Esophagus muscularis mucosa (tissue), 4 donors: ENCODE measurements at regions not wholly inside any gene's neighbourhood (a gene's known extent, or its start where the extent isn't known, plus 50 kb on each side); places are given as distances from the start of the nearest gene placed in this dataset.

Experiments
- DNase-seq: peaks from one replicate; pipeline ENCODE4 v3.0.0-alpha.2; 2017; ENCODE audit errors: extremely low spot score
- H3K27ac ChIP-seq, 4 donors: fragments of 200-600 bp; sonication (generic); replicated peaks in 1 of 4; 1 replicate in 3 of 4; 2 replicates in 1 of 4; pipeline ENCODE4 v1.5.1; 2016 to 2019; ENCODE audit warnings: mild to moderate bottlenecking in 1 of 4
- H3K27me3 ChIP-seq, 4 donors: fragments of 200-600 bp; sonication (generic); one replicate each; pipeline versions ENCODE4 v1.5.1 to v1.6.0; 2016 to 2019
- H3K36me3 ChIP-seq, 4 donors: fragments of 200-600 bp; sonication (generic); one replicate each; pipeline ENCODE4 v1.5.1; 2016 to 2019
- H3K4me1 ChIP-seq, 4 donors: fragments of 200-600 bp; sonication (generic); one replicate each; pipeline ENCODE4 v1.5.1; 2016 to 2019
- H3K4me3 ChIP-seq, 4 donors: fragments of 200-600 bp; sonication (generic); 1 replicate in 2 of 4; 2 replicates in 2 of 4; pipeline ENCODE4 v1.5.1; 2016 to 2019; ENCODE audit warnings: mild to moderate bottlenecking in 4 of 4, moderate library complexity in 1 of 4
- H3K9me3 ChIP-seq, 4 donors: fragments of 200-600 bp; sonication (generic); 1 replicate in 3 of 4; 2 replicates in 1 of 4; pipeline ENCODE4 v1.5.1; 2016 to 2019
- EP300 ChIP-seq: sonication (generic); formaldehyde crosslinking; IDR thresholded peaks from one replicate; pipeline ENCODE4 v1.6.1; 2017; ENCODE audit warnings: antibody characterized with exemption
- POLR2A ChIP-seq: fragments of 450-650 bp; IDR thresholded peaks from one replicate; pipeline ENCODE4 v1.6.1; 2017; ENCODE audit warnings: antibody characterized with exemption, moderate library complexity, mild to moderate bottlenecking, low read depth
- POLR2AphosphoS5 ChIP-seq, 2 donors: sonication (generic); formaldehyde crosslinking; IDR thresholded peaks; one replicate each; pipeline ENCODE4 v1.6.1; 2017; ENCODE audit warnings: antibody characterized with exemption in 2 of 2
- WGBS: methylation state at CpG from one replicate; pipeline ENCODE4 v1.1.5; 2018; 5-methylcytosine and 5-hydroxymethylcytosine counted together
- intact Hi-C: fragments of 100-400 bp; cut with DNase I; formaldehyde crosslinking; loops from one replicate; pipeline ENCODE4 v1.15.1; 2023
- TF ChIP-seq, protein P1 (sequence below), 3 experiments: fragments of 200-600 bp in 2 of 3; fragments of 450-650 bp in 1 of 3; sonication (generic) in 2 of 3; IDR thresholded peaks; one replicate each; pipeline ENCODE4 v1.5.1; 2017 to 2019; ENCODE audit warnings: antibody characterized with exemption in 3 of 3, mild to moderate bottlenecking in 2 of 3, moderate library complexity in 1 of 3

DNA sequence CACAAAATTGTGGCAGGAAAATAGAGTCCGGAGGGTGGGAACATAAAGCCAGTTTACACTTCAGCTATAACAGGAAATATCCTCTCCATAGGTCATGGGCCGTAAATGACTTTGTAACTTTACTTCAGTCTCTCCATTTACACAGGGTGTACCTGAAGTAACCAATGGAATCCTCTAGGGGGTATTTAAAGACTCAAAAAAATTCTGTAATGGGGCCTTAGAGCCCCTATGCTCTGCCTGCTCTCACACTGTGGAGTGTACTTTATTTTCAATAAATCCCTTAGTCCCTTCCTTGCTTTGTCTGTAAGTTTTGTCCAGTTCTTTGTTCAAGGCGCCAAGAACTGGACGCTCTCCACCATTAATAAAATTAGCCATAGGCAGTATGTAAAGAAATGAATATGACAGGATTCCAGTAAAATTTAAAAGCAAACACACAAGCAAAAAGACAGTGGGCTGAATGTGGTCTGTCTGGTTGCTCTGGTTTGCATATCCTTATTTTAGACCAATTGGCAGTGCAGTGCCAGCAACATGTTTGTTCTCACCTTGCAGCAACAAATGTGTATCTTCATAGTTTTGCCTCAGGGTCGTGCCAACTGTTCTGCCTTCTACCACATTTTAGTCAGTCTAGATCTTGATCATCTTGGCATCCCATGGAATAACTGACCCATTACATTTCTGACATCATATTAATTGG is 801.5 kb upstream of the SPRY2 start:
- no peak overlapping the region for H3K4me3 ChIP-seq
- H3K9me3 ChIP-seq: no peaks in the 10 kb centered on the region
- TF ChIP-seq, protein P1, sequence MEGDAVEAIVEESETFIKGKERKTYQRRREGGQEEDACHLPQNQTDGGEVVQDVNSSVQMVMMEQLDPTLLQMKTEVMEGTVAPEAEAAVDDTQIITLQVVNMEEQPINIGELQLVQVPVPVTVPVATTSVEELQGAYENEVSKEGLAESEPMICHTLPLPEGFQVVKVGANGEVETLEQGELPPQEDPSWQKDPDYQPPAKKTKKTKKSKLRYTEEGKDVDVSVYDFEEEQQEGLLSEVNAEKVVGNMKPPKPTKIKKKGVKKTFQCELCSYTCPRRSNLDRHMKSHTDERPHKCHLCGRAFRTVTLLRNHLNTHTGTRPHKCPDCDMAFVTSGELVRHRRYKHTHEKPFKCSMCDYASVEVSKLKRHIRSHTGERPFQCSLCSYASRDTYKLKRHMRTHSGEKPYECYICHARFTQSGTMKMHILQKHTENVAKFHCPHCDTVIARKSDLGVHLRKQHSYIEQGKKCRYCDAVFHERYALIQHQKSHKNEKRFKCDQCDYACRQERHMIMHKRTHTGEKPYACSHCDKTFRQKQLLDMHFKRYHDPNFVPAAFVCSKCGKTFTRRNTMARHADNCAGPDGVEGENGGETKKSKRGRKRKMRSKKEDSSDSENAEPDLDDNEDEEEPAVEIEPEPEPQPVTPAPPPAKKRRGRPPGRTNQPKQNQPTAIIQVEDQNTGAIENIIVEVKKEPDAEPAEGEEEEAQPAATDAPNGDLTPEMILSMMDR (IDR thresholded peaks at IDR 0.05): no peak
- no peak for TF ChIP-seq POLR2AphosphoS5 (IDR thresholded peaks at IDR 0.05)
- no peak for TF ChIP-seq EP300
- no peak overlapping the region for H3K27ac ChIP-seq
- H3K36me3 ChIP-seq: no peaks in the 10 kb centered on the region
- 86% methylated on average over 5 of the region's 5 CpGs for whole genome bisulfite sequencing
- H3K27me3 ChIP-seq: no peaks in the 10 kb centered on the region
- intact Hi-C loops: no loop called here
- no peak for DNase-seq
- no peaks in the 10 kb centered on the region for H3K4me1 ChIP-seq

DNA sequence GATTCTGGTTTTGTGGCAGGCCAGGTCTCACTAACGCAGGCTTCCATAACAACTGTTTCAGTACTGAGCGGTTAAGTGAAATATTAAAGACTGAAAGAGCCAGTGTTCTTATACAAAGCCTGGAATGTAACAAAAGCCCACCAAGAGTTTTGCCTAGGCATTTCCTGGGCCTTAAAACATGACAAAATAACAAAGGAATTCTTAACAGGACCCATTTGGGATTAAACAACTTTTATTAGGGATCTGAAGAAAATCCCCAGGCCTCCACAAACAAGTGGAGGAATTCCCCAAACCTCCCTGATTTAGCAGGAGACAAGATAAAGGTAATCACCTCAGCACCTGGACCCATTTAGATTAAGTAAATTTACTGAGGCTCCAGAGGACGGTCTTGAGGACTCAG is 799.7 kb upstream of the SPRY2 start:
- 72% methylated on average over 3 of the region's 3 CpGs for whole genome bisulfite sequencing
- H3K27me3 ChIP-seq: no peaks in the 10 kb centered on the region
- DNase-seq: no peak

DNA sequence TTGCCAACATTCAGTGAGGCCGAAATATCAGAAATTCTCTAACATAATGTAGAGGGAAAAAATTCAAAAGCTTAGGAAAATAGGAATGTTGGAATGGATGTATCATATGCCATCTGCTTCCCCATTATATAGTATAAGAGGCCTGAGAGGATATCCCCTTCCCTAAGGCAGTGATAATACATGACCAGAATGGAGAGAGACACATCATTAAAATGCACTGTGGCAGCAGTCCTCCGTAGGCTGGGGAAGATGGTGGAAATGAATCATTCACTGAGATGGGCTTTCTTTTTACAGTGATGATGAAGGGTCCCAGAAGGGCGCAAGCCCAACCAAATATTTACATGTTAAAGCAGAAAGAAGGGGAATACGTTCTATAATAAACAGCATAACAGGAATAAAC is 799.1 kb upstream of the SPRY2 start:
- DNase-seq: no peak
- no peaks in the 10 kb centered on the region for H3K4me1 ChIP-seq
- H3K4me3 ChIP-seq: no peak overlapping the region
- TF ChIP-seq EP300 (no peak), POLR2A (no peak), POLR2AphosphoS5 (IDR thresholded peaks at IDR 0.05) (no peak)
- TF ChIP-seq, protein P1 (IDR thresholded peaks at IDR 0.05): no peak
- H3K27ac ChIP-seq: no peak overlapping the region
- no peaks in the 10 kb centered on the region for H3K36me3 ChIP-seq
- H3K9me3 ChIP-seq: no peaks in the 10 kb centered on the region
- WGBS: 48% methylated on average over 4 of the region's 4 CpGs
- intact Hi-C loops: no loop called here
- H3K27me3 ChIP-seq: no peaks in the 10 kb centered on the region

More for the DNA sequence above, 799.7 kb upstream of the SPRY2 start:
- intact Hi-C loops: no loop called here
- no peaks in the 10 kb centered on the region for H3K36me3 ChIP-seq
- no peak overlapping the region for H3K27ac ChIP-seq
- H3K9me3 ChIP-seq: no peaks in the 10 kb centered on the region
- TF ChIP-seq POLR2A: no peak
- no peak for TF ChIP-seq POLR2AphosphoS5 (IDR thresholded peaks at IDR 0.05)
- TF ChIP-seq, protein P1 (IDR thresholded peaks at IDR 0.05): no peak
- TF ChIP-seq EP300: no peak
- H3K4me3 ChIP-seq: no peak overlapping the region
- H3K4me1 ChIP-seq: no peaks in the 10 kb centered on the region

DNA sequence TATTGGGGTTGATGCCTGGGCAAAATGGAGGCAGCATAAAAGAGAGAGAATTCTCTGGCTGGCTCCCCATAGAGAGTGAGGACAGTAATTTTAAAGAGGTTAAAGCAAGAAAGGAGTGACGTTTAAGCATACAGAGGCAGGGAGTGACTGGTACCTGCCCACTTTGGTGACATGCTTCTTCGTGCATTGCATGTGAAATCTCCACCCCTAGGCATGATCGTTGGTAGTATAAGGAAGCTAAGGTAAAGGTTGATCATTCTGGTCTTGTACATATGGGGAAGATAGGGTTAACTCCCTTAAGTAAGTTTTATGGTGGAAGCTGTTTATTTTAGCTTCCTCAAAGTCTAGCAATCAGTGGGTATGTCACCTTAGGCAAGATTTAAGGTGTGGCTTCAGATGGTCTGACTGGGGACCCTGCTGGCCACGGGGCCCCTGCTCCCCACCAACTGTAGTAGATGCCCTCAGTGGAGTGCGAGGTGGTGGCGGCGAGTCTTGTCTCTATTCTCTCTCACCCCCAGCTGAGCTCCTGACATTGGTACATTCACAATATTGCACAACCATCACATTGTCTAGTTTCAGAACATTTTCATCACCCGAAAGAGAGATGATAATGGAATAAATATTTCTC is 797.5 kb upstream of the SPRY2 start:
- 82% methylated on average over 8 of the region's 8 CpGs for WGBS
- no peak overlapping the region for H3K4me3 ChIP-seq
- no peaks in the 10 kb centered on the region for H3K4me1 ChIP-seq
- no peak for DNase-seq
- TF ChIP-seq POLR2AphosphoS5 (IDR thresholded peaks at IDR 0.05): no peak
- TF ChIP-seq, protein P1 (IDR thresholded peaks at IDR 0.05): no peak
- no peak for TF ChIP-seq POLR2A
- no peak for TF ChIP-seq EP300
- intact Hi-C loops: no loop called here
- H3K36me3 ChIP-seq: no peaks in the 10 kb centered on the region
- no peaks in the 10 kb centered on the region for H3K9me3 ChIP-seq
- no peak overlapping the region for H3K27ac ChIP-seq
- no peaks in the 10 kb centered on the region for H3K27me3 ChIP-seq
